ENCODE measurements at regions not wholly inside any gene's neighbourhood (a gene's known extent, or its start where the extent isn't known, plus 50 kb on each side); places are given as distances from the start of the nearest gene placed in this dataset.

- FAIRE-seq = no peak
Observed at GRCh38 chr2:103324671-103325070, 562.8 kb downstream of the TMEM182 start.

More at GRCh38 chr2:103324671-103325070, 562.8 kb downstream of the TMEM182 start:
- Histone ChIP-seq H3K79me1 (ENCODE audit: low read depth, low read length) (no peaks in the 10 kb centered on the region), H3K79me2 (ENCODE audit: control insufficient read depth in 1 of 2, insufficient read depth in 2 of 2, low read length in 2 of 2) (no peaks in the 10 kb centered on the region), H3K4me2 (ENCODE audit: insufficient read depth in 1 of 2, low read depth in 2 of 2, low read length in 2 of 2) (no peak overlapping the region), H3K27me3 (replicated peaks in 1 of 4; ENCODE audit: control insufficient read depth in 3 of 4, extremely low read depth in 1 of 4, insufficient read depth in 3 of 4, low read length in 3 of 4) (no peaks in the 10 kb centered on the region), H2BK5ac (ENCODE audit: low read depth, low read length) (no peak overlapping the region), H3K14ac (ENCODE audit: insufficient read length) (no peak overlapping the region), H4K91ac (replicated peaks; ENCODE audit: insufficient read length, low read length) (no peak overlapping the region), H2BK20ac (ENCODE audit: low read length) (no peak overlapping the region), H3K4me3 (ENCODE audit: extremely low read depth in 1 of 4, insufficient read depth in 2 of 4, low read depth in 3 of 4, low read length in 4 of 4) (no peak overlapping the region), H4K5ac (ENCODE audit: insufficient read length, low read depth, low read length) (no peak overlapping the region), H2BK15ac (ENCODE audit: low read length) (no peak overlapping the region), H3K27ac (ENCODE audit: low read depth, low read length) (no peak overlapping the region), H3K23ac (ENCODE audit: insufficient read length) (no peak overlapping the region), H3K36me3 (ENCODE audit: control insufficient read depth in 2 of 4, insufficient read depth in 4 of 4, low read length in 3 of 4) (no peaks in the 10 kb centered on the region), H2BK120ac (replicated peaks; ENCODE audit: low read depth, low read length) (no peak overlapping the region), H3K4me1 (replicated peaks in 1 of 4; ENCODE audit: control insufficient read depth in 3 of 4, insufficient read depth in 4 of 4, low read length in 3 of 4) (no peaks in the 10 kb centered on the region), H3K4ac (replicated peaks; ENCODE audit: insufficient read length, low read depth, low read length) (no peak overlapping the region), H3K9ac (replicated peaks in 1 of 4; ENCODE audit: extremely low read depth in 1 of 4, low read depth in 3 of 4, low read length in 3 of 4) (no peak overlapping the region), H2BK12ac (ENCODE audit: low read depth, low read length) (no peak overlapping the region), H2AK5ac (ENCODE audit: low read depth, low read length) (no peak overlapping the region), H4K8ac (ENCODE audit: extremely low read depth, insufficient read depth, low read length) (no peak overlapping the region), H3K18ac (ENCODE audit: extremely low read depth, low read length) (no peak overlapping the region), H3K9me3 (ENCODE audit: insufficient read depth in 2 of 2, low read depth in 1 of 2, low read length in 1 of 2) (no peaks in the 10 kb centered on the region; a peak in 1 of 4 replicates), H4K20me1 (replicated peaks in 1 of 2; ENCODE audit: control insufficient read depth in 1 of 2, insufficient read depth in 2 of 2, low read length in 2 of 2) (no peaks in the 10 kb centered on the region), H3K56ac (replicated peaks; ENCODE audit: insufficient read length, low read depth, low read length) (no peak overlapping the region), H2AFZ (ENCODE audit: low read length) (no peak overlapping the region), H3K23me2 (ENCODE audit: low read depth, low read length) (no peaks in the 10 kb centered on the region)
- no peak for DNase-seq (ENCODE audit: low read depth in 1 of 2, low spot score in 2 of 2)
- no peak for TF ChIP-seq TAF7 (optimal IDR thresholded peaks at IDR 0.05; ENCODE audit: borderline replicate concordance, low read depth, low read length)
- 100% methylated on average over 2 of the region's 2 CpGs; no CpG with 5 or more reads in 1 of the 2 experiments for WGBS, 2 experiments (ENCODE audit: extremely low coverage in 1 of 2, insufficient coverage in 1 of 2, insufficient read length in 1 of 2, insufficient replicate concordance in 2 of 2, low coverage in 1 of 2, low lambda C conversion rate in 2 of 2, missing lambda C conversion rate in 1 of 2)
- POLR2A ChIA-PET (ENCODE audit: partially characterized antibody) = no interaction called here
- CTCF ChIA-PET (ENCODE audit: partially characterized antibody) = interaction anchor here (0.9 kb wide), 1 partner anchor 20 kb away, joined by 3 read pairs; no protein-coding TSS in a partner anchor
